ENCODE measurements at regions not wholly inside any gene's neighbourhood (a gene's known extent, or its start where the extent isn't known, plus 50 kb on each side); places are given as distances from the start of the nearest gene placed in this dataset.

- TF ChIP-seq POLR2A (IDR thresholded peaks at IDR 0.05): no peak
- TF ChIP-seq, protein P1, sequence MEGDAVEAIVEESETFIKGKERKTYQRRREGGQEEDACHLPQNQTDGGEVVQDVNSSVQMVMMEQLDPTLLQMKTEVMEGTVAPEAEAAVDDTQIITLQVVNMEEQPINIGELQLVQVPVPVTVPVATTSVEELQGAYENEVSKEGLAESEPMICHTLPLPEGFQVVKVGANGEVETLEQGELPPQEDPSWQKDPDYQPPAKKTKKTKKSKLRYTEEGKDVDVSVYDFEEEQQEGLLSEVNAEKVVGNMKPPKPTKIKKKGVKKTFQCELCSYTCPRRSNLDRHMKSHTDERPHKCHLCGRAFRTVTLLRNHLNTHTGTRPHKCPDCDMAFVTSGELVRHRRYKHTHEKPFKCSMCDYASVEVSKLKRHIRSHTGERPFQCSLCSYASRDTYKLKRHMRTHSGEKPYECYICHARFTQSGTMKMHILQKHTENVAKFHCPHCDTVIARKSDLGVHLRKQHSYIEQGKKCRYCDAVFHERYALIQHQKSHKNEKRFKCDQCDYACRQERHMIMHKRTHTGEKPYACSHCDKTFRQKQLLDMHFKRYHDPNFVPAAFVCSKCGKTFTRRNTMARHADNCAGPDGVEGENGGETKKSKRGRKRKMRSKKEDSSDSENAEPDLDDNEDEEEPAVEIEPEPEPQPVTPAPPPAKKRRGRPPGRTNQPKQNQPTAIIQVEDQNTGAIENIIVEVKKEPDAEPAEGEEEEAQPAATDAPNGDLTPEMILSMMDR (IDR thresholded peaks at IDR 0.05): no peak
Measured at GRCh38 chr1:239947801-239948200, 143.9 kb upstream of the FMN2 start.
